Tibial artery (tissue), 4 donors: ENCODE measurements at regions not wholly inside any gene's neighbourhood (a gene's known extent, or its start where the extent isn't known, plus 50 kb on each side); places are given as distances from the start of the nearest gene placed in this dataset.

Experiments
- DNase-seq, 2 donors: peaks; one replicate each; pipeline ENCODE4 v3.0.0-alpha.2; 2019
- H3K27ac ChIP-seq, 2 donors: fragments of 200-600 bp; sonication (generic) in 1 of 2; 1 replicate in 1 of 2; 2 replicates in 1 of 2; pipeline ENCODE4 v1.5.1; 2018 to 2019; ENCODE audit warnings: mild to moderate bottlenecking in 1 of 2
- H3K27me3 ChIP-seq, 2 donors: fragments of 200-600 bp; sonication (generic) in 1 of 2; one replicate each; pipeline versions ENCODE4 v1.5.1 to v1.6.0; 2016 to 2019
- H3K36me3 ChIP-seq, 3 donors: fragments of 200-600 bp; sonication (generic) in 2 of 3; one replicate each; pipeline ENCODE4 v1.5.1; 2016 to 2019; ENCODE audit warnings: mild to moderate bottlenecking in 2 of 3
- H3K4me1 ChIP-seq, 4 donors: fragments of 200-600 bp; sonication (generic) in 2 of 4; 1 replicate in 3 of 4; 2 replicates in 1 of 4; pipeline ENCODE4 v1.5.1; 2016 to 2019
- H3K4me3 ChIP-seq, 2 donors: fragments of 200-600 bp; sonication (generic) in 1 of 2; 1 replicate in 1 of 2; 2 replicates in 1 of 2; pipeline ENCODE4 v1.5.1; 2018 to 2019; ENCODE audit warnings: mild to moderate bottlenecking in 2 of 2
- H3K9me3 ChIP-seq, 3 donors: fragments of 200-600 bp; sonication (generic) in 1 of 3; one replicate each; pipeline ENCODE4 v1.5.1; 2016 to 2019
- CTCF ChIP-seq, 2 experiments: fragments of 200-600 bp in 1 of 2; fragments of 450-650 bp in 1 of 2; IDR thresholded peaks; one replicate each; pipeline ENCODE4 v1.5.1; 2017 to 2019; ENCODE audit warnings: antibody characterized with exemption in 2 of 2, mild to moderate bottlenecking in 1 of 2, moderate library complexity in 1 of 2
- intact Hi-C: fragments of 100-400 bp; cut with DNase I; formaldehyde crosslinking; loops from one replicate; pipeline ENCODE4 v1.15.0; 2023; ENCODE audit warnings: low total_unique reads

GRCh38 chr16:61296814-61297213 lies 739.4 kb downstream of the CDH8 start:
- Histone ChIP-seq H3K36me3 (no peaks in the 10 kb centered on the region), H3K4me1 (no peaks in the 10 kb centered on the region), H3K9me3 (no peaks in the 10 kb centered on the region), H3K27me3 (no peaks in the 10 kb centered on the region), H3K27ac (no peak overlapping the region), H3K4me3 (no peak overlapping the region)
- intact Hi-C loops = no loop called here
- no peak for DNase-seq
- TF ChIP-seq CTCF (IDR thresholded peaks at IDR 0.05) = no peak

- no peaks in the 10 kb centered on the region for H3K9me3 ChIP-seq
- intact Hi-C loops = no loop called here
- H3K4me3 ChIP-seq = no peak overlapping the region
- H3K27ac ChIP-seq = no peak overlapping the region
- no peak for TF ChIP-seq CTCF (IDR thresholded peaks at IDR 0.05)
- H3K36me3 ChIP-seq = no peaks in the 10 kb centered on the region
- no peaks in the 10 kb centered on the region for H3K4me1 ChIP-seq
- DNase-seq = no peak
- H3K27me3 ChIP-seq = no peaks in the 10 kb centered on the region
Measured at GRCh38 chr16:61296305-61296704, 739.9 kb downstream of the CDH8 start.

GRCh38 chr16:61295311-61295710 lies 740.9 kb downstream of the CDH8 start:
- intact Hi-C loops = no loop called here
- no peak for TF ChIP-seq CTCF (IDR thresholded peaks at IDR 0.05)
- no peak for DNase-seq
- no peak overlapping the region for H3K4me3 ChIP-seq
- no peaks in the 10 kb centered on the region for H3K9me3 ChIP-seq
- H3K27me3 ChIP-seq = no peaks in the 10 kb centered on the region
- H3K36me3 ChIP-seq = no peaks in the 10 kb centered on the region
- no peak overlapping the region for H3K27ac ChIP-seq
- H3K4me1 ChIP-seq = no peaks in the 10 kb centered on the region

- Histone ChIP-seq H3K9me3 (no peaks in the 10 kb centered on the region), H3K4me1 (no peaks in the 10 kb centered on the region), H3K27ac (no peak overlapping the region), H3K27me3 (no peaks in the 10 kb centered on the region), H3K4me3 (no peak overlapping the region), H3K36me3 (no peaks in the 10 kb centered on the region)
- DNase-seq = no peak
- no peak for TF ChIP-seq CTCF (IDR thresholded peaks at IDR 0.05)
- intact Hi-C loops = no loop called here
Measured at GRCh38 chr16:61289141-61289540, 747.1 kb downstream of the CDH8 start.

GRCh38 chr16:61277849-61278248 lies 758.4 kb downstream of the CDH8 start:
- Histone ChIP-seq H3K4me3 (no peak overlapping the region), H3K4me1 (no peaks in the 10 kb centered on the region), H3K9me3 (no peaks in the 10 kb centered on the region), H3K27me3 (no peaks in the 10 kb centered on the region), H3K27ac (no peak overlapping the region), H3K36me3 (no peaks in the 10 kb centered on the region)
- DNase-seq = no peak
- intact Hi-C loops = no loop called here
- TF ChIP-seq CTCF (IDR thresholded peaks at IDR 0.05) = no peak

GRCh38 chr16:61274211-61274610 lies 762.0 kb downstream of the CDH8 start:
- intact Hi-C loops = no loop called here
- H3K4me3 ChIP-seq = no peak overlapping the region
- no peak for DNase-seq
- no peak overlapping the region for H3K27ac ChIP-seq
- TF ChIP-seq CTCF (IDR thresholded peaks at IDR 0.05) = no peak
- H3K27me3 ChIP-seq = no peaks in the 10 kb centered on the region
- no peaks in the 10 kb centered on the region for H3K36me3 ChIP-seq
- H3K4me1 ChIP-seq = no peaks in the 10 kb centered on the region
- H3K9me3 ChIP-seq = no peaks in the 10 kb centered on the region
